Esophagus squamous epithelium (tissue), 4 donors: ENCODE measurements at regions not wholly inside any gene's neighbourhood (a gene's known extent, or its start where the extent isn't known, plus 50 kb on each side); places are given as distances from the start of the nearest gene placed in this dataset.

ENCODE experiments used
- CTCF ChIP-seq, 6 experiments: fragments of 450-650 bp in 4 of 6; fragments of 200-600 bp in 2 of 6; sonication (generic) in 2 of 6; IDR thresholded peaks; one replicate each; pipeline ENCODE4 v1.5.1; 2016 to 2019; ENCODE audit warnings: antibody characterized with exemption in 6 of 6, mild to moderate bottlenecking in 4 of 6, moderate library complexity in 4 of 6
- POLR2A ChIP-seq, 4 donors: fragments of 450-650 bp; IDR thresholded peaks; one replicate each; pipeline ENCODE4 v1.6.1; 2017; ENCODE audit warnings: antibody characterized with exemption in 4 of 4, mild to moderate bottlenecking in 4 of 4, moderate library complexity in 3 of 4

DNA sequence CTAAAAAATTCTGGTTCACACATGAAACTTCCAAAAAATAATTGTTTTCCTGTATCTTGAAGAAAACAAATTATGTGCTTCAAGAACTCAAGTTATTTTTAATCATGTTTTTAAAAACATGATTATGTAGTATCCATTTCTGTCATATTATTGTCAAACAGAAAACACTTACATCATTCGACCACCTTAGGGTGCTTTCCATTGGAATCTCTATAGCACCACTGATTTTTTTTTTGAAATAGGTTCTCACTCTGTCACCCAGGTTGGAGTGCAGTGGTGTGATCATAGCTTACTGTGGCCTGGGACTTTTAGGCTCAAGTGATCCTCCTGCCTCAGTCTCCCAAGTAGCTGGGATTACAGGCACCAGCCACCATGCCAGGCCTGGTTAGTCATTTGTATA is 457.3 kb downstream of the SI start:
- TF ChIP-seq CTCF (IDR thresholded peaks at IDR 0.05) (no peak), POLR2A (IDR thresholded peaks at IDR 0.05) (no peak)
